ENCODE measurements at regions not wholly inside any gene's neighbourhood (a gene's known extent, or its start where the extent isn't known, plus 50 kb on each side); places are given as distances from the start of the nearest gene placed in this dataset.
"Not testable (repeated sequence)": the region's sequence is repeated elsewhere in the genome, so short reads cannot be mapped to it uniquely, and the experiment has no call there.

- DNase-seq (ENCODE audit: low read depth in 2 of 3, low spot score in 1 of 3): not testable (repeated sequence)
Measured at GRCh38 chr7:93658163-93658562, 83.6 kb upstream of the CALCR start.

DNA sequence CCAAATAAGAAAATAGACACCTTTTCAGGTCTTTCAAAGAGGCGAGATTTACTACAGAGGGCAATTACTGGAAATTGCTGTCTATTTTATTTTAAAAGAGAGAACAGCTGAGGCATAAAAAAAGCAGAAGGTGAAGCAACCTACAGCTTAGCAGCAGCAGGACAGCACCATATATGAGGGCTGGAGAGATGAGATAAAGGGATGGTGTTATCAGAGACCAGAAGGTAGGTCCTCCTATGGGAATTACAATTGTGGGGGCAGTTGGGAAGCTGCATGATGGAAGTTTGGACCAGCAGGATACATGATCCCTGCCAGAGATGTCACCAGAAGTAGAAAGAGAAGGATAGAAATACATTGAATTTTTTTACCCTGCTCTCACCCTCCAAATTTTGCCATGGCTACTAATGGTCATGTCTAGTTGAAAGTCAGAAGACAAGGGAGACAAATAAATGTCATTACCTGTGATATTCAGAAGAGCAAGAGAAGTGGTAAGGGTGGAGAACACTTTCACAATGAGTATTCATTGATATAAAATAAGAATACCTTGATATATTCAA is 77.2 kb upstream of the CALCR start:
- no peak for DNase-seq (ENCODE audit: low read depth in 2 of 3, low spot score in 1 of 3)

- DNase-seq (ENCODE audit: low read depth in 2 of 3, low spot score in 1 of 3): no peak
Measured at GRCh38 chr7:93646538-93646937, 72.0 kb upstream of the CALCR start.

DNA sequence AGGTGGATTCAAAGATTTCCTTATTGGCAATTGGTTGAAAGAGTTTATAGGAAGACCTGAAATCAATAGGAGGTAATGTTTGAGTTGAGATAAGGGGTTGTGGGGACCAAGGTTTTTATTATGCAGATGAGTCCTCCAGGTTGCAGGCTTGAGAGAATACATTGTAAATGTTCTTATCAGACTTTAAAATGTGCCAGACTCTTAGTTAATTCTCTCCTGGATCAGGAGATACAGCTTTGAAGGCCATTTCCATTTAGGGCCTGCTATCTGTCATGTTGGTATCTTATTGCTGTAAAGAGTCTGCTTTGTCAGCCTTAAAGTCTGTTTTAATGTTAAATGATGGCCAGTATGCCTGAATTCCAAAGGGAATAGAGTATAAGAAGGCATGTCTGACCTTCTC is 61.8 kb upstream of the CALCR start:
- DNase-seq (ENCODE audit: low read depth in 2 of 3, low spot score in 1 of 3): no peak

- DNase-seq (ENCODE audit: low read depth in 2 of 3, low spot score in 1 of 3): no peak
Measured at GRCh38 chr7:93632371-93632770, 57.8 kb upstream of the CALCR start.

DNA sequence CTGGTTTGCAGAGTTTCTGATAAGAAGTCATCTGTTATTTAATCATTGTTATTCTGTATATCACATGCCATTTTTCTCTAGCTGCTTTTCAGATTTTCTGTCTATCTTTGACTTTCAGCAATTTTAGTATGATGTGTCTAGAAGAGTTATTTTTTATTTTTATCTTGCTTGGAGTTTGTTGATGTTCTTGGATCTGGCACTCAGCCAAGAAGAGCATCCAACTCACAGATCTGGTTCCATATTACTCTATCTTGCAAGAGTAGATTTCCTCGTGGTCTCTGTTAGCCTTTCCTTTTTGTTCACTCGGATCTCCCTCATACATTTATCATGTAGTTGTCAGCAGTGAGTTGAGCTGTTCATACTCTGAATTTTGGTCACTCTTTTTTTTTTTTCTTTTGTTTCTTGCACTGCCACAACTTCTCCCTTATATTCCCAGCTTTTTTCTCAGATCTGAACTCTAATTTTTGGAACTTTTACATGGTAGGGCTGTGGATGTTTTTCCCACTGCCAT is 54.8 kb upstream of the CALCR start:
- DNase-seq (ENCODE audit: low read depth in 2 of 3, low spot score in 1 of 3): no peak

GRCh38 chr7:93626869-93627268 is 52.3 kb upstream of the CALCR start:
- no peak for DNase-seq (ENCODE audit: low read depth in 2 of 3, low spot score in 1 of 3)
